Activated T-cell treated with anti-CD3 and anti-CD28 coated beads, Interleukin-2, amount 50 U/mL, for 72 hours (primary cell): ENCODE measurements at regions not wholly inside any gene's neighbourhood (a gene's known extent, or its start where the extent isn't known, plus 50 kb on each side); places are given as distances from the start of the nearest gene placed in this dataset.

Experiments used
- ATAC-seq, 2 donors: fragments of 150-1000 bp; cut with Tn5 transposase; replicated peaks in 1 of 2; 2 replicates each; pipeline ENCODE4 v1.10.0; 2021; ENCODE audit warnings: moderate library complexity in 2 of 2, mild to moderate bottlenecking in 1 of 2
- DNase-seq, 2 donors: peaks; one replicate each; pipeline ENCODE4 v3.0.0; 2021 to 2022; ENCODE audit warnings: mixed read lengths in 1 of 2
- H3K27ac Mint-ChIP-seq: one replicate; pipeline ENCODE4 v1.8.0; 2022; ENCODE audit warnings: mild to moderate bottlenecking, moderate library complexity, mixed read lengths
- H3K27me3 Mint-ChIP-seq: one replicate; pipeline ENCODE4 v1.8.0; 2022; ENCODE audit warnings: low read depth, mixed read lengths
- H3K36me3 Mint-ChIP-seq, 2 donors: one replicate each; pipeline ENCODE4 v1.8.0; 2022; ENCODE audit warnings: mixed read lengths in 2 of 2, mild to moderate bottlenecking in 1 of 2; ENCODE audit not compliant: insufficient read depth in 2 of 2
- H3K4me1 Mint-ChIP-seq: one replicate; pipeline ENCODE4 v1.8.0; 2022; ENCODE audit warnings: low read depth, mixed read lengths
- H3K4me3 Mint-ChIP-seq, 2 donors: one replicate each; pipeline ENCODE4 v1.8.0; 2022; ENCODE audit warnings: mild to moderate bottlenecking in 2 of 2, mixed read lengths in 2 of 2, moderate library complexity in 2 of 2
- H3K9me3 Mint-ChIP-seq, 2 donors: one replicate each; pipeline ENCODE4 v1.8.0; 2022; ENCODE audit warnings: mixed read lengths in 2 of 2

GRCh38 chr4:4726051-4726450, 133.4 kb upstream of the MSX1 start:
- Mint-ChIP-seq H3K4me1 (no peaks in the 10 kb centered on the region), H3K36me3 (peaks cover 11 to 12% of the 10 kb centered on the region in 2 donors), H3K27me3 (no peaks in the 10 kb centered on the region), H3K27ac (no peak overlapping the region), H3K9me3 (peaks cover 7 to 19% of the 10 kb centered on the region in 2 donors), H3K4me3 (no peak overlapping the region)
- ATAC-seq (no peak), DNase-seq (no peak)

GRCh38 chr4:4724321-4724720, 135.1 kb upstream of the MSX1 start:
- H3K9me3 Mint-ChIP-seq, result peaks cover 7 to 19% of the 10 kb centered on the region in 2 donors
- H3K27ac Mint-ChIP-seq, result no peak overlapping the region
- H3K4me1 Mint-ChIP-seq, result no peaks in the 10 kb centered on the region
- ATAC-seq (no peak), DNase-seq (no peak)
- H3K27me3 Mint-ChIP-seq, result no peaks in the 10 kb centered on the region
- peaks cover 11 to 12% of the 10 kb centered on the region in 2 donors for H3K36me3 Mint-ChIP-seq
- H3K4me3 Mint-ChIP-seq, result no peak overlapping the region

GRCh38 chr4:4721636-4722035, 137.8 kb upstream of the MSX1 start:
- Mint-ChIP-seq H3K4me3 (no peak overlapping the region), H3K36me3 (peaks cover 9 to 11% of the 10 kb centered on the region in 2 donors)
- DNase-seq, result no peak

GRCh38 chr4:4720646-4721045, 138.8 kb upstream of the MSX1 start:
- peaks cover 4 to 6% of the 10 kb centered on the region in 2 donors for H3K9me3 Mint-ChIP-seq

More at GRCh38 chr4:4721636-4722035, 137.8 kb upstream of the MSX1 start:
- Mint-ChIP-seq H3K9me3 (peaks cover 7 to 15% of the 10 kb centered on the region in 2 donors), H3K27me3 (no peaks in the 10 kb centered on the region), H3K4me1 (no peaks in the 10 kb centered on the region), H3K27ac (no peak overlapping the region)
- ATAC-seq, result no peak

GRCh38 chr4:4719436-4719835, 140.0 kb upstream of the MSX1 start:
- DNase-seq, result no peak
- no peaks in the 10 kb centered on the region for H3K4me1 Mint-ChIP-seq
- no peak for ATAC-seq

More at GRCh38 chr4:4720646-4721045, 138.8 kb upstream of the MSX1 start:
- no peak overlapping the region for H3K4me3 Mint-ChIP-seq
- no peaks in the 10 kb centered on the region for H3K27me3 Mint-ChIP-seq
- DNase-seq (no peak), ATAC-seq (no peak)
- no peak overlapping the region for H3K27ac Mint-ChIP-seq
- H3K36me3 Mint-ChIP-seq, result peaks cover 4 to 7% of the 10 kb centered on the region in 2 donors
- H3K4me1 Mint-ChIP-seq, result no peaks in the 10 kb centered on the region

GRCh38 chr4:4717692-4718091, 141.8 kb upstream of the MSX1 start:
- ATAC-seq, result no peak
- peaks cover 1 to 2% of the 10 kb centered on the region in 2 donors for H3K36me3 Mint-ChIP-seq

More at GRCh38 chr4:4719436-4719835, 140.0 kb upstream of the MSX1 start:
- peaks cover 1 to 4% of the 10 kb centered on the region in 2 donors for H3K9me3 Mint-ChIP-seq
- H3K27me3 Mint-ChIP-seq, result no peaks in the 10 kb centered on the region
- peaks cover 1 to 2% of the 10 kb centered on the region in 2 donors for H3K36me3 Mint-ChIP-seq
- H3K4me3 Mint-ChIP-seq, result no peak overlapping the region
- no peak overlapping the region for H3K27ac Mint-ChIP-seq

GRCh38 chr4:4714331-4714730, 145.1 kb upstream of the MSX1 start:
- Mint-ChIP-seq H3K36me3 (no peaks in the 10 kb centered on the region), H3K9me3 (no peaks in the 10 kb centered on the region), H3K4me1 (no peaks in the 10 kb centered on the region), H3K4me3 (no peak overlapping the region), H3K27me3 (no peaks in the 10 kb centered on the region), H3K27ac (no peak overlapping the region)
- DNase-seq, result no peak
- ATAC-seq, result no peak

More at GRCh38 chr4:4717692-4718091, 141.8 kb upstream of the MSX1 start:
- H3K9me3 Mint-ChIP-seq, result peaks cover 1 to 4% of the 10 kb centered on the region in 2 donors
- no peaks in the 10 kb centered on the region for H3K27me3 Mint-ChIP-seq
- no peak for DNase-seq
- no peak overlapping the region for H3K4me3 Mint-ChIP-seq
- no peak overlapping the region for H3K27ac Mint-ChIP-seq
- no peaks in the 10 kb centered on the region for H3K4me1 Mint-ChIP-seq

- H3K27ac Mint-ChIP-seq, result no peak overlapping the region
Measured at GRCh38 chr4:4712800-4713528, 146.5 kb upstream of the MSX1 start.

GRCh38 chr4:4711902-4712301, 147.6 kb upstream of the MSX1 start:
- H3K27me3 Mint-ChIP-seq, result no peaks in the 10 kb centered on the region
- ATAC-seq, result no peak
- no peak overlapping the region for H3K27ac Mint-ChIP-seq
- H3K36me3 Mint-ChIP-seq, result peaks cover 0 to 2% of the 10 kb centered on the region in 2 donors
- H3K4me1 Mint-ChIP-seq, result no peaks in the 10 kb centered on the region
- H3K9me3 Mint-ChIP-seq, result peaks cover 2 to 3% of the 10 kb centered on the region in 2 donors
- no peak for DNase-seq
- no peak overlapping the region for H3K4me3 Mint-ChIP-seq

More at GRCh38 chr4:4712800-4713528, 146.5 kb upstream of the MSX1 start:
- Mint-ChIP-seq H3K27me3 (no peaks in the 10 kb centered on the region), H3K4me1 (no peaks in the 10 kb centered on the region), H3K4me3 (no peak overlapping the region), H3K36me3 (peaks cover 0 to 2% of the 10 kb centered on the region in 2 donors), H3K9me3 (peaks cover 2 to 3% of the 10 kb centered on the region in 2 donors)
- no peak for ATAC-seq
- DNase-seq, result no peak

- H3K4me1 Mint-ChIP-seq, result no peaks in the 10 kb centered on the region
- H3K36me3 Mint-ChIP-seq, result peaks cover 0 to 2% of the 10 kb centered on the region in 2 donors
- H3K9me3 Mint-ChIP-seq, result peaks cover 2 to 3% of the 10 kb centered on the region in 2 donors
- H3K27ac Mint-ChIP-seq, result no peak overlapping the region
- H3K4me3 Mint-ChIP-seq, result no peak overlapping the region
- H3K27me3 Mint-ChIP-seq, result no peaks in the 10 kb centered on the region
- no peak for ATAC-seq
- no peak for DNase-seq
Measured at GRCh38 chr4:4709736-4710135, 149.7 kb upstream of the MSX1 start.

- Mint-ChIP-seq H3K36me3 (peaks cover 2 to 3% of the 10 kb centered on the region in 2 donors), H3K27me3 (no peaks in the 10 kb centered on the region), H3K9me3 (peaks cover 2 to 3% of the 10 kb centered on the region in 2 donors), H3K4me3 (no peak overlapping the region), H3K4me1 (no peaks in the 10 kb centered on the region), H3K27ac (no peak overlapping the region)
- DNase-seq (no peak), ATAC-seq (no peak)
Measured at GRCh38 chr4:4704267-4704666, 155.2 kb upstream of the MSX1 start.

- no peak overlapping the region for H3K27ac Mint-ChIP-seq
- H3K4me1 Mint-ChIP-seq, result peaks cover 6% of the 10 kb centered on the region
- no peaks in the 10 kb centered on the region for H3K9me3 Mint-ChIP-seq
- H3K4me3 Mint-ChIP-seq, result no peak overlapping the region
- peaks cover 0 to 5% of the 10 kb centered on the region in 2 donors for H3K36me3 Mint-ChIP-seq
- no peaks in the 10 kb centered on the region for H3K27me3 Mint-ChIP-seq
- no peak for ATAC-seq
- DNase-seq, result no peak
Measured at GRCh38 chr4:4697584-4697983, 155.7 kb upstream of the STX18 start.

GRCh38 chr4:4696530-4696929, 154.7 kb upstream of the STX18 start:
- ATAC-seq (no peak), DNase-seq (no peak)
- Mint-ChIP-seq H3K36me3 (peaks cover 0 to 4% of the 10 kb centered on the region in 2 donors), H3K27ac (no peak overlapping the region), H3K27me3 (no peaks in the 10 kb centered on the region), H3K9me3 (no peaks in the 10 kb centered on the region), H3K4me1 (peaks cover 6% of the 10 kb centered on the region), H3K4me3 (no peak overlapping the region)

- H3K27me3 Mint-ChIP-seq, result no peaks in the 10 kb centered on the region
- no peak overlapping the region for H3K4me3 Mint-ChIP-seq
- ATAC-seq, result no peak
- H3K4me1 Mint-ChIP-seq, result peaks cover 6% of the 10 kb centered on the region
- no peak for DNase-seq
- peaks cover 0 to 4% of the 10 kb centered on the region in 2 donors for H3K36me3 Mint-ChIP-seq
- H3K27ac Mint-ChIP-seq, result no peak overlapping the region
- H3K9me3 Mint-ChIP-seq, result no peaks in the 10 kb centered on the region
Measured at GRCh38 chr4:4695497-4695896, 153.6 kb upstream of the STX18 start.
